NB4 (cell line): ENCODE measurements at regions not wholly inside any gene's neighbourhood (a gene's known extent, or its start where the extent isn't known, plus 50 kb on each side); places are given as distances from the start of the nearest gene placed in this dataset.

Source experiments
- DNase-seq: peaks from one replicate; pipeline ENCODE4 v3.0.0; 2010; ENCODE audit warnings: low read depth
- H3K4me3 ChIP-seq: one replicate; pipeline ENCODE4 v1.5.1; 2011; ENCODE audit warnings: mild to moderate bottlenecking, low read depth, low read length, moderate library complexity
- CTCF ChIP-seq: IDR thresholded peaks from one replicate; pipeline ENCODE4 v1.5.1; 2012; ENCODE audit warnings: low read depth, low read length
- MAX ChIP-seq: IDR thresholded peaks from 2 replicates; pipeline ENCODE4 v1.6.1; 2011; ENCODE audit warnings: low read depth, low read length
- MYC ChIP-seq: IDR thresholded peaks from 2 replicates; pipeline ENCODE4 v1.6.1; 2011; ENCODE audit warnings: low read depth, low read length
- POLR2A ChIP-seq: IDR thresholded peaks from 2 replicates; pipeline ENCODE4 v1.6.1; 2011; ENCODE audit warnings: mild to moderate bottlenecking; ENCODE audit not compliant: insufficient read length; ENCODE audit errors: extremely low read depth

DNA sequence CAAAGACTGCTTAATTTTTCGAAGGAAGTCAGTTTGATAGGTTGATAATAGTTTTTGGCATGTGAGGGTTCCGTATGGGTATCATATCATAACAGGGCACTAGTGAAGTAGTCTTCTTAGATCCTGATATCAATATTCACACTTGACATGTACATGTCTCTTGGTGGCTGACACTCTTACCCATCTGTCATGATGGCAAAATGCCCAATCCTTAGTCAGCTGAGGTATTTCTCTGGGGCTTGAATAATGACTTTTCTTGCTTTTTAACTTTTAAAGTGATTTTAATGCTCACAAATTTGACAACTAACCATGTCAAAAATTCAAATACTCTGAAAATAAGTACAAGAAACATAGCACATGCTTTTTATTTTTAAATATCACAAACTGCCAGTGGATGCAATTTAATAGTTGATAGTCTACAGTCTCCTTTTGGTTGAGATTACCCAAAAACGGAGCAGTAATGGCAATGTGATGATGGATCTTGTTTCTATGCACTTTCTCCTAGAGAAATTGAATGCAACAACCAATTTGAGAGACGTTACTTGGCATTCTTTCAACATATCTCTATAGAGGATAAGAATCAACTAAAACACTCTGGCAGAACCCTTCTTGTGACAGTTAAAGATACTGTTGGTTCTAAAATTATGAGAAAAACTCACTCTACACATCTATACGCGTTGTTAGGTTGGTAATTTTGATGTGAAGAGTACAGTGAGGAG is 552.9 kb upstream of the PABPC4L start:
- DNase-seq: no peak
- no peak overlapping the region for H3K4me3 ChIP-seq
- TF ChIP-seq POLR2A (no peak), CTCF (no peak), MAX (no peak)

GRCh38 chr4:134753390-134753789 is 551.8 kb upstream of the PABPC4L start:
- DNase-seq: no peak
- no peak for TF ChIP-seq MAX
- no peak for TF ChIP-seq MYC
- TF ChIP-seq POLR2A: no peak
- no peak for TF ChIP-seq CTCF
- H3K4me3 ChIP-seq: no peak overlapping the region

DNA sequence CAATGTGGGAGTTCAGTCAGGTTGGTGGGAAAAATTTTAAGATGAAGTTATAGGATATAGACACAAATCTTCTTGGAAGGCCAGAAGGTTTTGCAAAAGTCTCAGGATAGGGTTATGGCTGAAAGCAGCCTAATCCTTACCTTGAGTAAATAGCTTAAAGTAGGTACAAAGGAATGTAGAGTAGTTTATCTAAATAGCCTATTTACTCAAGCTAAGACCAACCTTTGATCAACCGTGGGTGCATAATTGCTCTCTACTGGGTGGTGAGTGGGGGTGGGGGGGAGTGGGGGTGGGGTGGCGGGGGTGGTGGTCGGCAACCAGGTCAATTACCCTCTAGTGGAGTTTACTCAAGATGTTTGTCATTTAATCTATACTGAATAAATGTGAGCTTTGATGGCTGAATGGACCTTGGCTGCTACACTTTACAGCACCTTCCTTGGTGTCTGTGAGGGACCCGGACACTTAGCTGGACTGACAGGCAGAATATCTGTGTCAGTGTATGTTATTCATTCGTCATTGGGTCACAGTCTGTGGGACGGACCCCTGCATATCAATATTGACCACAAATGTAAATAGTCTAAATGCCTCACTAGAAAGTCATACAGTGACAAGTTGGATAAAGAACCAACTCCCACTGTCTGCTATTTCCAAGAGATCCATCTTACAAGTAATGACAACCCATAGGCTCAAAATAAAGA is 545.7 kb upstream of the PABPC4L start:
- DNase-seq: no peak
- no peak overlapping the region for H3K4me3 ChIP-seq
- TF ChIP-seq MAX (no peak), MYC (no peak), CTCF (no peak), POLR2A (no peak)

GRCh38 chr4:134740290-134740689 is 538.7 kb upstream of the PABPC4L start:
- H3K4me3 ChIP-seq: no peak overlapping the region
- DNase-seq: peak; percentile 4
- no peak for TF ChIP-seq MAX
- TF ChIP-seq MYC: no peak
- TF ChIP-seq POLR2A: no peak
- no peak for TF ChIP-seq CTCF

GRCh38 chr4:134735901-134736300 is 534.3 kb upstream of the PABPC4L start:
- no peak overlapping the region for H3K4me3 ChIP-seq
- TF ChIP-seq CTCF: no peak
- no peak for TF ChIP-seq MAX
- no peak for TF ChIP-seq POLR2A
- no peak for TF ChIP-seq MYC
- DNase-seq: no peak
